AG04449 (cell line): ENCODE measurements at regions not wholly inside any gene's neighbourhood (a gene's known extent, or its start where the extent isn't known, plus 50 kb on each side); places are given as distances from the start of the nearest gene placed in this dataset.

Source experiments
- CTCF ChIA-PET: fragments of 350-600 bp; formaldehyde crosslinking; extraction: SDS; loops from one replicate; lab custom pipeline; 2021; ENCODE audit warnings: antibody characterized with exemption; lab: Yijun Ruan, JAX
- POLR2A ChIA-PET: fragments of 400-600, 350-600 bp; formaldehyde crosslinking; extraction: SDS; loops from one replicate; lab custom pipeline; 2020; ENCODE audit warnings: antibody characterized with exemption, inconsistent platforms; lab: Yijun Ruan, JAX
- DNase-seq: peaks from one replicate; pipeline ENCODE4 v3.0.0-alpha.2; 2010; ENCODE audit warnings: low read depth, low spot score
- H3K4me3 ChIP-seq: 2 replicates; pipeline ENCODE4 v1.5.1; 2011; ENCODE audit warnings: low read depth, mild to moderate bottlenecking, control low read depth, low read length
- TF ChIP-seq, protein P1 (sequence below): IDR thresholded peaks from one replicate; pipeline ENCODE4 v1.5.1; 2011; ENCODE audit warnings: mild to moderate bottlenecking, moderate library complexity, low read length, control low read depth, inconsistent platforms; ENCODE audit not compliant: insufficient read depth; ENCODE audit errors: missing control alignments

- DNase-seq: no peak
- no peak overlapping the region for H3K4me3 ChIP-seq
- TF ChIP-seq, protein P1, sequence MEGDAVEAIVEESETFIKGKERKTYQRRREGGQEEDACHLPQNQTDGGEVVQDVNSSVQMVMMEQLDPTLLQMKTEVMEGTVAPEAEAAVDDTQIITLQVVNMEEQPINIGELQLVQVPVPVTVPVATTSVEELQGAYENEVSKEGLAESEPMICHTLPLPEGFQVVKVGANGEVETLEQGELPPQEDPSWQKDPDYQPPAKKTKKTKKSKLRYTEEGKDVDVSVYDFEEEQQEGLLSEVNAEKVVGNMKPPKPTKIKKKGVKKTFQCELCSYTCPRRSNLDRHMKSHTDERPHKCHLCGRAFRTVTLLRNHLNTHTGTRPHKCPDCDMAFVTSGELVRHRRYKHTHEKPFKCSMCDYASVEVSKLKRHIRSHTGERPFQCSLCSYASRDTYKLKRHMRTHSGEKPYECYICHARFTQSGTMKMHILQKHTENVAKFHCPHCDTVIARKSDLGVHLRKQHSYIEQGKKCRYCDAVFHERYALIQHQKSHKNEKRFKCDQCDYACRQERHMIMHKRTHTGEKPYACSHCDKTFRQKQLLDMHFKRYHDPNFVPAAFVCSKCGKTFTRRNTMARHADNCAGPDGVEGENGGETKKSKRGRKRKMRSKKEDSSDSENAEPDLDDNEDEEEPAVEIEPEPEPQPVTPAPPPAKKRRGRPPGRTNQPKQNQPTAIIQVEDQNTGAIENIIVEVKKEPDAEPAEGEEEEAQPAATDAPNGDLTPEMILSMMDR: no peak
- ChIA-PET CTCF (interaction anchor here (0.8 to 1.8 kb wide), 7 partner anchors 11 to 381 kb away, joined by 3 to 9 read pairs (median 3); no protein-coding TSS in a partner anchor), POLR2A (interaction anchor here (1.2 kb wide), 1 partner anchor 11 kb away, joined by 3 read pairs; no protein-coding TSS in a partner anchor)
Observed at GRCh38 chr20:17885076-17885475, 83.5 kb downstream of the SNX5 start.

DNA sequence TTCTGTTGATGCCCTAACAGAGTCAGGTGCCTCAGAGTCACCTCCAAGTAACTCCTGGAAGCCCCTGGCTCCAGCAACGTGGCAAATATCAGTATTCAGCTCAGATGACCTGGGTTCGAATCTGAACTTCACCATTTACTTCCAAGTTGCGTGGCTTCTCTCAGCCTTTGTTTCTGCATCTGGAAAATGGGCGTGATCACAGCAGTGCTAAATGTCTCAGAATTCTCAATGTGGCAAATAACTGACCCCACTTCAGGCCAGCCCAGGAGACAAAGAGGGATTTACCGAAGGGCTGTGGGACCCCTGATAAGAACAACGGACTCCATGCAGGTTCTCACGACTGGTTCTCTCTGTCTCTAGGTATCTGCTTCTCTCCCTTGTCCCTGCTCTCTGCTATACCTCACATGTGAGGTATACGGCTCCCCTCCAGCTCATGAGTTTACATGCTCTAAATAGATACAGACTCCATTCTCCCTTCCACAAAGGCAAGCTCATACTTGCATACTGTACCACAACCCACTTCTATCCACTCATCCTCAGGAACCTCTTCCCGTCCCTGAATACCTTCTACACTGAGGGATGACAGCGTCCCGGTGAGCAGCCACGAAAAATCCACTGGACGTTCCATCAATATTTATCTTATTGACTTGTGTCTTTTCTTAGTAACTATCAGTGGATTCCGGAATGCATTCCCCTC is 84.1 kb downstream of the SNX5 start:
- TF ChIP-seq, protein P1: no peak
- H3K4me3 ChIP-seq: no peak overlapping the region
- no peak for DNase-seq
- CTCF ChIA-PET: interaction anchor here (0.9 to 1.8 kb wide), 6 partner anchors 10 to 48 kb away, joined by 3 to 9 read pairs (median 4); no protein-coding TSS in a partner anchor
- POLR2A ChIA-PET: interaction anchor here (1.0 to 1.2 kb wide), 2 partner anchors 10 to 202 kb away, joined by 3 read pairs; partner anchors contain the start of gene RRBP1

DNA sequence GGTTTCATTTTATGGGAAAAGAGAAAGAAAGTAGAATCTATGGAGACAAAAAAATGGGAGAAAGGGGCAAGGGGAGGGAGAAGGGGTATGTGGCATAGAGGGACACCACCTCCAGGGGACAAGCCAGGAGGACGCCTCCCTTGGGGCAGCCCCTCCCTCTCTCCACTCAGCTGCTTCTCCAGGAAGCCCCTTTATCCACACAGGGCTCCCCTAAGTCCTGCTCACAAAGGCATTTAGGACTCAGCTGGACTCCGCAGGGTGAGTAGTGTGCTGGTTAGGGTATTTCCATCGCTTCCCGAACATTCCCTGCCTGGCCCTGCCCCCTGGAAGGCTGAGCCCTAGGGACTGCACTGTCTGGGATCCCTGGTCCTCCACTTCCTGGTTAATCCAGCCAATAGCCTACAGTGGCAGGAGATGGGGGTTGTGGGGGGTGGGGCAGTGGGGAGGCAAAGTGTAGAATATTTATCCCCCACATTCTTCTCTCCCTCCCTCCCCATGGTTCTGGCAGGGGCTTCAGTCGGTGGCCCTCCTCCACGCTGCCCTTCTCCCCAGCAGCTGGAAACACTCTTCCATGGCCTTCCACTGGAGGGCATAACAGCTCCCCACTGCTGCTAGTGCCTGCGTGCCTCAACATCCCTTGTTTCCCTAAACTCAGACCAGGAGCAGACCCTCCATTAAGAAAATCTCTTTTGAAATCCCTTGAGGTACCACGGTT is 84.8 kb downstream of the SNX5 start:
- ChIA-PET CTCF (interaction anchor here (0.9 to 1.8 kb wide), 3 partner anchors 12 to 47 kb away, joined by 3 to 4 read pairs (median 3); no protein-coding TSS in a partner anchor), POLR2A (interaction anchor here (1.0 kb wide), 1 partner anchor 201 kb away, joined by 3 read pairs; the partner anchor contains the start of gene RRBP1)
- TF ChIP-seq, protein P1: peak; percentile 15
- no peak overlapping the region for H3K4me3 ChIP-seq
- DNase-seq: no peak

DNA sequence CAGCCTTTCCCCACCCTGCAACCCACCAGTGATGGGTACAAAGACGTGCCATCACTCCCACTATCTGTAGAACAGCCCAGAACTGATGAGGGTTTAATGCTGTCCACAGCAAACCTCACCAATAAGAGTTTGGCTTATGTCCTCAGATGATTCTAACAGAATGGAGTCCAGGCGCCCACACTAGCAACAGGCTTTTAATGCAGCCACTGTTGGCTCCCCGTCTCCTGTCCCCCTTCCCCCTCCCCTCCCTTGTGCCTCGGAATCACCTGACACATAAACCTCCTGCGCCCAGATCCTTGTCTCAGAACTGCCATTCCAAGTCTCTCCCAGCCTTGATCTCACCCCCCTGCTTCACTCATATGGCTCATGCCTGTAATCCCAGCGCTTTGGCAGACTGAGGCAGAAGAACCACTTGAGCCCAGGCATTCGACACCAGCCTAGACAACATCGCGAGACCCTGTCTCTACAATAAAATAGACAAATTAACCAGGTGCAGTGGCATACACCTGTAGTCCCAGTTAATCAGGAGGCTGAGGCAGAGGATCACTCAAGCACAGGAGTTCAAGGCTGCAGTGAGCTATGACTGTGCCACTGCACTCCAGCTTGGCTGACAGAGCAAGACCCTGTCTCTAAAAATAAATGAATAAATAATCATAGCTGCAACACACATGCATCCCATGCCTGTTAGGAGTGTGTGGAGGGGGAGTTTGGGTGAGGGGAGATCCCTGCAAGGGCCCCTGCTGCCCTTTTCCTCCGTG is 85.6 kb downstream of the SNX5 start:
- no peak for DNase-seq
- TF ChIP-seq, protein P1: no peak
- no peak overlapping the region for H3K4me3 ChIP-seq
- CTCF ChIA-PET: interaction anchor here (0.6 to 1.0 kb wide), 2 partner anchors 15 kb away, joined by 3 read pairs; no protein-coding TSS in a partner anchor
- POLR2A ChIA-PET: interaction anchor here (1.0 kb wide), 1 partner anchor 201 kb away, joined by 3 read pairs; the partner anchor contains the start of gene RRBP1

DNA sequence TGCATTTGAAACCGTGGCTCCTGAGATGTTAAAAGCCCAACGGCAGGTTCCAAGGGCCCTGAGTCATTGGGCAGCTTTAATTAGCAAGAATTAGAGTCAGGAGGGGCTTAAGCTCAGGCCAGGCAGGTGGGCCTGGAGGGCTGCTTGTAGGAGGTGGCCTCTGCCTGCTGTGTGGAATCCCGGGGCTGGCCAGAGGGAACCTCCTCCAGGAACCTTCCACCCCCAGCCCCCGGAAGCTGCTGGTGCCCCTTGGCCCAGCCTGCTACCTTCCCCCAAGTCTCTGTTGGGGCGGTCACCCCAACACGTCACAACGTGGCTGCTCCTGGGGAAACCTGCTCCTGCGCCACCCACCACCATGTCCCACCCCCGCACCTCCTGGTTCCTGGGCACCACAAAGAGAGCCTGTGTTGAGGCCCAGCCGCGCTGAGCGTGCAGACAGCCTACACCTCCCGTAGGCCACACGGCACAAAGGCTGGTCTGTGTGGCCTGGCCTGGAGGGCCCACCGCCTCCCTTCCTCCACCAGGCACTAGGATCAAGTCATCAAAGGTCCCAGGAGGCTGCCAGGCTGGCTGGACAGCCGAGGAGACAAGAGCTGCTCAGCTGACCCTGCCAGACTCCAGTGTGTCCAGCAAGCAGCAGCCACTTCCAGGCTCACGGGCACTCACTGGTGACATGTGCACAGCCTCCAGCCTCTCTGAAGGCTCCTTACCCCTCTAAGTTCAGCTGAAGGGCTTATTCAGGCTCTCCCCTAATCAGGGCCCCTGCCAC is 86.3 kb downstream of the SNX5 start:
- ChIA-PET CTCF (interaction anchor here (0.6 to 1.3 kb wide), 2 partner anchors 16 kb away, joined by 3 read pairs; no protein-coding TSS in a partner anchor), POLR2A (no interaction called here)

More for the DNA sequence above, 86.3 kb downstream of the SNX5 start:
- no peak for DNase-seq
- no peak overlapping the region for H3K4me3 ChIP-seq
- TF ChIP-seq, protein P1: no peak
